Astrocyte of the spinal cord (primary cell): ENCODE measurements at regions not wholly inside any gene's neighbourhood (a gene's known extent, or its start where the extent isn't known, plus 50 kb on each side); places are given as distances from the start of the nearest gene placed in this dataset.

Experiments
- DNase-seq: peaks from one replicate; pipeline ENCODE4 v3.0.0; 2011; ENCODE audit warnings: low read depth, low spot score
- H3K4me3 ChIP-seq: 2 replicates; pipeline ENCODE4 v1.5.1; 2011; ENCODE audit warnings: low read depth, mild to moderate bottlenecking, low read length, moderate library complexity
- CTCF ChIP-seq: IDR thresholded peaks from 2 replicates; pipeline ENCODE4 v1.5.1; 2012; ENCODE audit warnings: low read depth, mild to moderate bottlenecking, low read length, inconsistent platforms
- in situ Hi-C: cut with HindIII; loops from 2 replicates; pipeline ENCODE4 v1.10.0; 2017; ENCODE audit warnings: low sequenced_read_pairs

- no peak for DNase-seq
- no peak for TF ChIP-seq CTCF
- no peak overlapping the region for H3K4me3 ChIP-seq
- in situ Hi-C loops = no loop called here
These were observed 533.4 kb upstream of the NBEA start for GRCh38 chr13:34408640-34409039.

DNA sequence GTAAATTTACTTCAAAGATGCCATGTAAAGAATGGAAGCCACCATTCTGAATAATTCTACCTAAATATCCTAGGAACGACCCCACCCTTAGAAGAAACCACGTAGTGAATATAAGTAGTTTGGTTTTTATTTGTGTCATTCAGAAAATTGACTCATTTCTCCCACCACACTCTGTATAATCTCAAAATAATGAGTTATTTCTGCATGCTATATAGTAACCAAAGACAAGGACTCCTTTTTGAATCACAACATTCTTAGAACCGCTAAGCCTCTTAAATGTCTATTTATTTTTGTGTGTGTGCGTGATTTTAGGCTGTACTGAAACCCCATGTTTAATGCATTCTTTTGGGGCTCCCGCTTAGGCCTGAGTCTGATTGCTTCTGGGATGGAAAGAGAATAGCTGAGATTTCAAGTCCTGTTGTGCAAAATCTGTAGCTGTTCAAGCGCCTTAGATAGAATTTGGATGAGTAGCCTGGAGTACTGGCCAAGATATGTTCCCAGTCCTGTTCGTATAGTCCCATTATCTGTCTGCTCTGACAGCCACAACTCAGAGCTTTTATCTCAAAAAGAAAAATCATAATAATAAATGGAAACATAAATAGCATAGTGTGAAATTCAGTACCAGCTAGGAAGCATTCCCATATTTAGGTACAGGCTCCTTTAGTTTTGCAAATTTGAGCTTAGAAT is 532.4 kb upstream of the NBEA start:
- no peak for DNase-seq
- H3K4me3 ChIP-seq = no peak overlapping the region
- no peak for TF ChIP-seq CTCF
- in situ Hi-C loops = no loop called here

DNA sequence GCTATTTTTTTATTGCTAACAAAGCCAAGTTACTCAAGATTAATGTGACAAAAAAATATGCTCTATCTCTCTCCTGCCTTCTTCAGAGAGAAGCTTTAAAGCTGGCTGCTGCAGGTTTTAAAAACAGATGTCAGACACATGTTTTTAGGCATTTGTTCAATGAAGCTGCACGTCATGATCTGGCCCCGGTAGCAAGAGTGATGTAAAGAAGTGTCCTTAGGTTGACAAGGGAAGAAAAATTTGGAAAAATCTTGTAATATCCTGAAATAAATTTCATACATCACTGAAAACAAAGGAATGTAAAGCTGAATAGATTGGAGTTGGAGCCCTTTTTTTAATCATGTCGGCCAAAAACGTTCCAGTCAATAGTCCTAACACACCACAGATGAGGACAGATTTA is 531.4 kb upstream of the NBEA start:
- H3K4me3 ChIP-seq = no peak overlapping the region
- TF ChIP-seq CTCF = no peak
- in situ Hi-C loops = no loop called here
- no peak for DNase-seq

- H3K4me3 ChIP-seq = no peak overlapping the region
- in situ Hi-C loops = no loop called here
- DNase-seq = no peak
- TF ChIP-seq CTCF = no peak
These were observed 530.9 kb upstream of the NBEA start for GRCh38 chr13:34411177-34411576.

DNA sequence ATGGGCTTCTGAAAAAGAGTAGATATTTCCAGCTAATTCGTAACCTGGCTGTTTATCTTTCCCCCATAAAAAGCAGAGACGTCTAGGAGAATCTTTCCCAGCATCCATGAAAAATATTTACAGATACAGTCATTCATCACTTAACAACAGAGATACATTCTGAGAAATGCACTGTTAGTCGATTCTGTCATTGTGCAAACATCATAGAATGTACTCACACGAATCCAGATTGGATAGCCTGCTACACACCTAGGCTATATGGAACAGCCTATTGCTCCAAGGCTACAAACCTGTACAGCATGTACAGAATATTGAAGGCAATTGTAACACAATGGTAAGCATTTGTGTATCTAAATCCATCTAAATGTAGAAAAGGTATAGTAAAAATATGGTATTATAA is 530.2 kb upstream of the NBEA start:
- DNase-seq = no peak
- no peak for TF ChIP-seq CTCF
- H3K4me3 ChIP-seq = no peak overlapping the region
- in situ Hi-C loops = no loop called here

DNA sequence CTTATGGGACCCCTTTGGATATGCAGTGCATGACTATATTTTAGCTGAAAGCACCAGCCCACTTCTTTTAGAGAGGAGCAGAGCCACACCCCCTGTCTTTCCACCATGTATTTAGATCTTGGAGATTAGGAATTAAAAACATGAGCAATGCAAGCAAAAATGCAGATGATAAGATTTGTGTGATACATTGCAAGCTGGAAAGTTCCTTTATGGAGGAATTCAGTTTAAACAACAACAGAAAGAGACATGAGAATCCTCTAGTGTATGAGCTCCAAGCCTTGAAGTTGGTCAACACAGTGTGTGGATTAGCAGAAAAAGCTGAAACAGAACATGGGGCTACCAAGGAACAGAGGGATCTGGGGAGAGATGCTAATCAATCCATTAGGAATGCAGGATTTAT is 529.8 kb upstream of the NBEA start:
- in situ Hi-C loops = no loop called here
- no peak for TF ChIP-seq CTCF
- no peak for DNase-seq
- H3K4me3 ChIP-seq = no peak overlapping the region
